Cardiac fibroblast (primary cell): ENCODE measurements at regions not wholly inside any gene's neighbourhood (a gene's known extent, or its start where the extent isn't known, plus 50 kb on each side); places are given as distances from the start of the nearest gene placed in this dataset.

Experiments used
- DNase-seq, 2 donors: peaks; one replicate each; pipeline versions ENCODE4 v3.0.0 to v3.0.0-alpha.2; 2010; ENCODE audit warnings: low read depth in 2 of 2
- H3K4me3 ChIP-seq, 2 donors: replicated peaks in 1 of 2; 1 replicate in 1 of 2; 2 replicates in 1 of 2; pipeline ENCODE4 v1.5.1; 2011; ENCODE audit warnings: low read depth in 2 of 2, low read length in 2 of 2, mild to moderate bottlenecking in 2 of 2, moderate library complexity in 1 of 2
- TF ChIP-seq, protein P1 (sequence below): IDR thresholded peaks from one replicate; pipeline ENCODE4 v1.5.1; 2011; ENCODE audit warnings: low read depth, mild to moderate bottlenecking, low read length, inconsistent platforms

DNA sequence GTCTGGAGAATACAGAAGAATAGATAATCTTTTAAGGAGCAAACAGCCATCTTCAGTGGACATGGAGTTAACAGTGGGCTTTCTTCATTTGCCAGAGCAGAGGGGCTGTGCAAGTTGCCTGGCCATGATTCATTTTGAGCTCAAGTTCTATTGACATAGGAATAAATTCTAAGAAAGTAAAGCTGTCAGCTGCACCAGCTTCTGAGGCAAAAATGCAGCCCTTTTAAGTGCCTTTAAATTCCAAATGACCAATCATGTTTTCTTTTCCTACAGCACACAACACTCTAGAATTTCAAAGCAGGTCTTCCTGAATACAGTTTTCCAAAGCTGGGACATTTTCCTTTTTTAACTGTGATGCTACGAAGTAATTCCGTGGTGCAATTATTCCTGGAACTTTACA is 246.4 kb upstream of the NT5C1B start:
- H3K4me3 ChIP-seq, result no peak overlapping the region
- TF ChIP-seq, protein P1, sequence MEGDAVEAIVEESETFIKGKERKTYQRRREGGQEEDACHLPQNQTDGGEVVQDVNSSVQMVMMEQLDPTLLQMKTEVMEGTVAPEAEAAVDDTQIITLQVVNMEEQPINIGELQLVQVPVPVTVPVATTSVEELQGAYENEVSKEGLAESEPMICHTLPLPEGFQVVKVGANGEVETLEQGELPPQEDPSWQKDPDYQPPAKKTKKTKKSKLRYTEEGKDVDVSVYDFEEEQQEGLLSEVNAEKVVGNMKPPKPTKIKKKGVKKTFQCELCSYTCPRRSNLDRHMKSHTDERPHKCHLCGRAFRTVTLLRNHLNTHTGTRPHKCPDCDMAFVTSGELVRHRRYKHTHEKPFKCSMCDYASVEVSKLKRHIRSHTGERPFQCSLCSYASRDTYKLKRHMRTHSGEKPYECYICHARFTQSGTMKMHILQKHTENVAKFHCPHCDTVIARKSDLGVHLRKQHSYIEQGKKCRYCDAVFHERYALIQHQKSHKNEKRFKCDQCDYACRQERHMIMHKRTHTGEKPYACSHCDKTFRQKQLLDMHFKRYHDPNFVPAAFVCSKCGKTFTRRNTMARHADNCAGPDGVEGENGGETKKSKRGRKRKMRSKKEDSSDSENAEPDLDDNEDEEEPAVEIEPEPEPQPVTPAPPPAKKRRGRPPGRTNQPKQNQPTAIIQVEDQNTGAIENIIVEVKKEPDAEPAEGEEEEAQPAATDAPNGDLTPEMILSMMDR, result no peak
- DNase-seq, result no peak

GRCh38 chr2:18834341-18834740 is 245.0 kb upstream of the NT5C1B start:
- TF ChIP-seq, protein P1, result no peak
- H3K4me3 ChIP-seq, result no peak overlapping the region
- DNase-seq, result peak; percentile 59 to 90

- H3K4me3 ChIP-seq, result no peak overlapping the region
- DNase-seq, result no peak
- TF ChIP-seq, protein P1, result no peak
Measured at GRCh38 chr2:18833941-18834340, 244.6 kb upstream of the NT5C1B start.

DNA sequence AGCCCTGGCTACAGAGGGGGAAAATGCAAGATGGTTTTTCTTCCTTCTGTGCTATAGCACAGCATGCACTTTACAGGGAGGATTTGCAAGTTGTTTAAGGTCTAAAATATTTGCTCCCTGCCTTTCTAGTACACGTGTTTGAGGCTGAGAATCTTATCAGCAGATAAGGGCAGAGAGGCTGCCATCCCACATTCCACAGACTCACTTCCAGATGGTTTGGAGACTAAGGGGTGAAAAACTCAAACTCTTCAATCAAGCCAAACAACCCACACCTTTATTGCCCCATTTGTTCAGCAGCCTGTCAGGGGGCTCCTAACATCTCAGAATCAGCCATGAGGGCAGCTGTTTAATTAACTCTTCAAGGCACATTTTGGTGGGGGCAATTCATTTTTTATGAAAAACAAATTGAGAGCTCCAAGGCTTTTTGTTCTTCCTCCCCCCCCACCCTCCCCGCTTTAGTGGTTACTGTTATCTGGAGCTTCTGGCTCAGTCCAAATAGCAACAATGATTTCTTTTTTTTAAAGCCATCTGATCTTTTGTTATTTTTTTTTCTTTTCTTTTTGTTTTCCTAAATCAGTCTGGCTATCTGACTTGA is 242.6 kb upstream of the NT5C1B start:
- peak in 1 of 2 donors; percentile 64 for DNase-seq
- H3K4me3 ChIP-seq, result no peak overlapping the region
- TF ChIP-seq, protein P1, result no peak

- no peak overlapping the region for H3K4me3 ChIP-seq
- no peak for DNase-seq
- TF ChIP-seq, protein P1, result no peak
Measured at GRCh38 chr2:18830962-18831361, 241.6 kb upstream of the NT5C1B start.

DNA sequence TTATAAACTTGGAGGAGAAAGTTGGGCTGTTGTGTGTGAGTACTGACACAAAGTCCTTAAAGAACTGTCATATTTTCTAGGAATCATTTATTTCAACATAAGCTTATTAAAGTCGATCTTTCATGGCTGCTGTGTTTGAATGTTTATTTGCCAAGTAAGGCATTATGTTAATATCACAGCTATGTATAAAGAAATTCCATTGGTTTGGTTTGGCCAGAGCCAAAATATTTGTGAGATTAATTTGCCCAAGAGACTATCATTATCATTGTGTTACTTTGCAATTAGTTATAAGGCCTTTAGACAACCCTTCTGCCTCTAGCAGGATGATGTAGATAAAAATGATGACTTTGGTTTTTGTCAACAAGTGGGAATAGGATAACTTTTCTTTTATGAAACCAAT is 240.6 kb upstream of the NT5C1B start:
- no peak overlapping the region for H3K4me3 ChIP-seq
- TF ChIP-seq, protein P1, result no peak
- peak in 1 of 2 donors; percentile 62 for DNase-seq

GRCh38 chr2:18829251-18829902 is 240.0 kb upstream of the NT5C1B start:
- TF ChIP-seq, protein P1, result no peak
- peak; percentile 56 to 62 for DNase-seq
- H3K4me3 ChIP-seq, result no peak overlapping the region
